GM12875 (cell line): ENCODE measurements at regions not wholly inside any gene's neighbourhood (a gene's known extent, or its start where the extent isn't known, plus 50 kb on each side); places are given as distances from the start of the nearest gene placed in this dataset.

ENCODE experiments used
- H3K4me3 ChIP-seq: one replicate; pipeline ENCODE4 v1.5.1; 2011; ENCODE audit warnings: low read depth, low read length, control low read depth
- CTCF ChIP-seq: IDR thresholded peaks from 2 replicates; pipeline ENCODE4 v1.5.1; 2011; ENCODE audit warnings: low read depth, mild to moderate bottlenecking, control low read depth, inconsistent platforms, low read length, moderate library complexity, borderline replicate concordance; ENCODE audit not compliant: insufficient read depth

DNA sequence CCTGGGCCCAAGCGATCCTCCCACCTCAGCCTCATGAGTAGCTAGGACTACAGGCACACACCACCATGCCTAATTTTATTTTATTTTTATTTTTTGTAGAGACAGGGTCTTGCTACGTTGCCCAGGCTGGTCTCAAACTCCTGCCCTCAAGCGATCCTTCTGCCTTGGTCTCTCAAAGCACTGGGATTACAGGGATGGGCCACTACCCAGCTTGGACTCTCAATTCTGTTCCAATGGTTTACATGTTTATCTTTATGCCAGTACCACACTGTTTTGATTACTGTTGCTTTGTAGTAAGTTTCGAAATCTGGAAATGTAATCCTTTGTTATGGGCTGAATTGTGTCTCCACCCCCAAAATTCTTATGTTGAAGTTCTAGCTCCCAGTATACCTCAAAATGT lies 88.4 kb upstream of the TARDBP start:
- H3K4me3 ChIP-seq: no peak overlapping the region
- no peak for TF ChIP-seq CTCF

- H3K4me3 ChIP-seq: no peak overlapping the region
- no peak for TF ChIP-seq CTCF
Measured at GRCh38 chr1:10928654-10929053, 83.8 kb upstream of the TARDBP start.

GRCh38 chr1:10932088-10932487 lies 80.4 kb upstream of the TARDBP start:
- TF ChIP-seq CTCF: no peak
- H3K4me3 ChIP-seq: no peak overlapping the region

DNA sequence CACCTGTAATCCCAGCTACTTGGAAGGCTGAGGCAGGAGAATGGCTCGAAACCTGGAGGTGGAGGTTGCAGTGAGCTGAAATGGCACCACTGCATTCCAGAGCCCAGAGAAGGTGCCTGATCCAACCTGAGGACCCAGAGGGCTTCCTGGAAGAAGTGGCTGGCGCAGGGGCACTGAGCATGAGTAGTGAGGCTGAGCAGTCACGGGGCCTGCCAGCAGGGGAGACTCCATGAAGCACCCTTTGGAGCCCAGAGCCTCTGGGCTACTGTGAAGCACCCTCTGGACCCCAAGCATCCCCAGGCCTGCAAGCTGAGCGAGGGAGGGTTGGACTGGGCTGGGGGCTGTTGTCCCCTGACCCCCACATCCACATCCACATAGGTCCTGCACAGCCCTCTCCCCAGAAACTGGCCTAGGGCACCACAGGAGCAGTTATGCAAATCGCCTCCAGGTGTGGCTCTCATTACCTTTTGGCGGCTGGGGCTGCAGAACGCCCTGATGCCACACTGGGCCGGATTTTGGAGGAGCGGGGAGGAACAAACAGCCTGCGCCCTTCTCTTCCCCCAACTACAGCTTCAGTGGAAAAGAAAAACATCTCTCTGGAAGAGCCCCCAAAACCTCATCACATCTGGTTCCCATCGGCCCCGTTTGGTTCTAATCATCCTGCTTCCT lies 78.2 kb upstream of the TARDBP start:
- no peak overlapping the region for H3K4me3 ChIP-seq
- TF ChIP-seq CTCF: no peak

- TF ChIP-seq CTCF: no peak
- no peak overlapping the region for H3K4me3 ChIP-seq
Measured at GRCh38 chr1:10935246-10935645, 77.2 kb upstream of the TARDBP start.

DNA sequence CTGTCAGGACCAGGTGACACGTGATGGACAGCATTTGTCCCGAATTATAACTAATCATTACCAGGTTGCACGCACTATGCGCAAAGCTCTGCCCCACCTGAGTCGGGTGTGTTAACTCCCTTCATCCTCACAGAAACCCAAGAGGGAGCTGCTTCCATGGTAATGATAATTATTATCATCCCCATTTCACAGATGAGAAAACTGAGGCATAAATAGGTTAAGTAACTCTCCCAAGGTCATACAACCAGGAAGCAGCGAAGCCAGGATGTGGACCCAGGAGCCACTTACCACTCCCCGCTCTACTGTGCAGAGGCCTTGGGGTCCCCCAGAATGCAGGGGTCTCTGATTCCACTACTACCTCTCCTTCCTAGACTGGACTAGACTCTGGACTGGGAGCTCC lies 76.7 kb upstream of the TARDBP start:
- no peak for TF ChIP-seq CTCF
- no peak overlapping the region for H3K4me3 ChIP-seq
